Putamen (tissue), 1 donor: ENCODE measurements at regions not wholly inside any gene's neighbourhood (a gene's known extent, or its start where the extent isn't known, plus 50 kb on each side); places are given as distances from the start of the nearest gene placed in this dataset.
"Not testable (repeated sequence)": the region's sequence is repeated elsewhere in the genome, so short reads cannot be mapped to it uniquely, and the experiment has no call there.

ENCODE experiments used
- DNase-seq: peaks from one replicate; pipeline ENCODE4 v3.0.0-alpha.2; 2016; ENCODE audit warnings: low spot score

GRCh38 chr5:56295311-56295710 lies 62.2 kb upstream of the ANKRD55 start:
- DNase-seq: not testable (repeated sequence)

- no peak for DNase-seq
These were observed 61.2 kb upstream of the ANKRD55 start for GRCh38 chr5:56294354-56294753.

- DNase-seq: not testable (repeated sequence)
These were observed 59.7 kb upstream of the ANKRD55 start for GRCh38 chr5:56292874-56293273.

GRCh38 chr5:56291661-56292374 lies 58.7 kb upstream of the ANKRD55 start:
- no peak for DNase-seq

GRCh38 chr5:56291079-56291643 lies 58.0 kb upstream of the ANKRD55 start:
- DNase-seq: no peak

GRCh38 chr5:56290378-56291078 lies 57.4 kb upstream of the ANKRD55 start:
- DNase-seq: no peak

GRCh38 chr5:56289602-56289987 lies 56.5 kb upstream of the ANKRD55 start:
- DNase-seq: no peak

GRCh38 chr5:56288873-56289601 lies 55.9 kb upstream of the ANKRD55 start:
- DNase-seq: no peak

- no peak for DNase-seq
These were observed 53.1 kb upstream of the ANKRD55 start for GRCh38 chr5:56286015-56286884.

- DNase-seq: no peak
These were observed 49.8 kb upstream of the ANKRD55 start for GRCh38 chr5:56282951-56283350.
